Lung microvascular endothelial cell (primary cell): ENCODE measurements at regions not wholly inside any gene's neighbourhood (a gene's known extent, or its start where the extent isn't known, plus 50 kb on each side); places are given as distances from the start of the nearest gene placed in this dataset.
"Not testable (repeated sequence)": the region's sequence is repeated elsewhere in the genome, so short reads cannot be mapped to it uniquely, and the experiment has no call there.

Experiments used
- DNase-seq, 2 donors: peaks; one replicate each; pipeline versions ENCODE4 v3.0.0 to v3.0.0-alpha.2; 2010; ENCODE audit warnings: low read depth in 2 of 2

DNA sequence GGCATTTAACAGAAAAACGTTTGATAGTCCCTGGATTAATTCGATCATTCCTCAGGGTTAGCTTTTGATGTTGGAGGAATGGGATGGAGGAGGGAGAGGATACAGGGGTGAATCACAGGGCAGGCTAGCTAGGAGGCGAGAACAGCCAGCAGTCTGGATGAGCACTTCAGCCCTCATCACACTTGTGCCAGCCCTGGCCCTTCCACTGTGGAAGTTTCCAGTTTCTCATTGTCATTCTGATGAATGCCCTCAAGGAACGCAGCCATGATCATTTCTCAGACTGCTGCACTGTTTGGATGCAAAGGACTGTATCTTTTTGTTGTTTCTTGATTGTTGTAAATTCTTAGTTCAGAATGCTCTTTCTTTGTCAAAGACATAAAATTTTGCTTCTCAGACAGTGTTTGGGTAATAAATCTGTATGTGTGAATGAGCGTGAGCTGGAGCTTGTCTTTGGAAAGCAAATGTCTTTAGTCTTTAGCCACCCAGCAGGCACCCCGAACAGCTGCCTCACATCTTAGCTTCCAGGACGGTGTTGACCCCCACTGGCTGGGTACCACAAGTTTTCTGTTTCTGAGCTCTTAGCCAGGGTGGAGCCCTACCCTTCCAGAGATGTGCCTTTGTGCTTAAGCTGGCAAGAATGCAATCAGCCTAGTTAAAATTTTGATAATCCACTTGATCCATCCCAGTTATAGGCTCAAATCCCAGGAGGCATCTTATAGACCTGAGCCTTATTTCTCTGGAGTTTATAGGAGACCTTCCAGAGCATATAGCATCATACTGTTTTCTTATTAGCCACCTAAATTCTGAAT, 121.1 kb downstream of the PDCD6IP start:
- DNase-seq, result no peak

DNA sequence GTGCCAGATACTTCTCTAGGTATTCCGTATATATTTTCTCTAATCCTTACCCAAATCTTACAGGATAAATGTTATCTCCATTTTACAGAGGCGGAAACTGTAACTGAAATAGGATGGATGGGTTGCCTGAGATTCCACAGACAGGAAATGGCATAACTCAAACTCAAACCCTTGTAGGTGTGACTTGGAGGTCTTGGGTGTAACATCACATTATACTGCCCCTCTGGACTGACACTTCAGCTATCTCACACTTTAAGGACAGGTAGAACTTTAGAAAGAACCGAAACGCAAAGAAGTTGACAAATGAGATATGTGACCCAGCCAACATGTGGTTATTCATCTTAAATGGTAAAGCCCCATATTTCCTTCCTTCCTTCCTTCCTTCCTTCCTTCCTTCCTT, 122.1 kb downstream of the PDCD6IP start:
- DNase-seq, result no peak

DNA sequence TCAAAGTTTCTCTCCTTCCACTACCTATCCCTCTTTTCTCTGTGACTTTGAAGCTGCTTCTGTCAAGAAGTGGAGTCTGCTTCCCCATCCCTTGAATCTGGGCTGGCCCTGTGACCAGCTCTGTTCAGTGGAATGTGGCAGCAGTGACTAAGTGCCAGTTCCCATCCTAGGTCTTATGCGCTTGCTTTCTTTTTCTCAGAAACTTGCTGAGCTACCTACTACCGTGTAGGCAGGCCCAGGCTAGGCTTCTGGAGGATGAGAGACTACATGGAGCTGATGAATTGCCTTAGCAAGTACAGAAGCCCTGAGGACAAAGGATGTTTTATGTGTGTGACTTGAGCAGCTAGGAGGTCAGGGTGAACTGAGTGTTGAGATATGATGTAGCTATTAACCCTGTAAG, 123.2 kb downstream of the PDCD6IP start:
- DNase-seq, result no peak

DNA sequence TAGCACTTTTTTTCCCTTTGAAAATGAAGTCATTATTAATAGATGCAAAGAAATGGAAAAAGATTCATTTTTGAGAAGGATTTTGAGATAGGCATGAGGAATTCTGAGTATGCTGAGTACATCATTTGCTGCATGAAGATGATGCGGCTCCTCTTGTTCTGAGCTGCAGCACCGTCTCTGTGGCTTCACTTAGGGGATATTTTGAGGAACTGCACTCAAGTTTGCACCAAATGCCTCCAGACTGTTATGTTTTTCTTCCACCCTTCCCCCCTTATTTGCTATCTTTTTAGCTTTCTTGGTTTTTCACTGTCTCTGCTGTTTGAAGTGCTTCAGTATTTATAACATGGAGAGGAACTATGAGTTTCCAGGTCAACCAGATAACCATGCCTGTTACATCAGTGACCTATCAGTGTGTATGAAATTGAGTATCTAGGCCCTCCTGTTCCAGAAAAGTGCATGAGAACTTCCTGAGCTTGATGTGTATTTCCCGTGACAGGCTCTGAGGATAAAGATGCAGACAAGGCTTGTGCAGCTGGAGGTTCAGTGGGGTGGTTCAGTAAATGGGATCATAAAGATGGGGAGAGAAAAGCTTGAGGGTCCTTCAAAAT, 128.7 kb downstream of the PDCD6IP start:
- DNase-seq, result no peak

DNA sequence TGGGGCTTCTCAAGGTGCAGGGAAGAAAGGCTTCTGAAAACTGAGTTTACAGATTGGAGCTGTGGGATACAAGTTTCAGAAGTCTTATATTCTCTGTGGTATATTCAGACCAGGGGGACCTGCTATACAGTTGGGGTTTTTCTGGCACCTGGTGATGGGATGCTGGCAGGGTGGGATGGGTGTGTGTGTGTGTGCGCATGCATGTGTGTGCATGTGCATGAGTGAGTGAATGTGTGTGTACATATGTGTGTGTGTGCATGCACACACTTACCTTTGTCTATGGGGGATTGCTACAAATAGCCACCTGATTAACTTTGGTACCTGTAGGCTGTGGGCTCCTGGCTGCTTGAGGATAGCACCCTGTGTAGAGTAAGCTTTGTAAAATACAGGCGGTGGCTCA, 131.4 kb downstream of the PDCD6IP start:
- DNase-seq, result no peak

DNA sequence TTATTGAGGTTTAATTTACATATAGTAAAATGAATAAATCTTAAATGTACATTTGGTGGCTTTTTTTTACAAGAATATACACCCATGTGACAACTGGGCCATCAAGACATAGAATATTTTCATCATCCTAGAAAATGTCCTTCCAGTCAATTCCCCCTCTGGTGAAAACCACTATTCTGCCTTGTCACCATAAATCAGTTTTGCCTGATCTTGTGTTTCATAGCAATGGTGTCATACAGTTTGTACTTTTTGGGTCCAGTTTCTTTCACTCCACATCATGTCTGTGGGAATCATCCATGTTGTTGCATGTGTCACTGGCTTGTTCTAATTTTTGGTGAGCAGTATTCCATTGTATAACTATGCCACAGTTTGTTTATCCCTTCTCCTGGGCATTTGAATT, 133.1 kb downstream of the PDCD6IP start:
- DNase-seq, result no peak

DNA sequence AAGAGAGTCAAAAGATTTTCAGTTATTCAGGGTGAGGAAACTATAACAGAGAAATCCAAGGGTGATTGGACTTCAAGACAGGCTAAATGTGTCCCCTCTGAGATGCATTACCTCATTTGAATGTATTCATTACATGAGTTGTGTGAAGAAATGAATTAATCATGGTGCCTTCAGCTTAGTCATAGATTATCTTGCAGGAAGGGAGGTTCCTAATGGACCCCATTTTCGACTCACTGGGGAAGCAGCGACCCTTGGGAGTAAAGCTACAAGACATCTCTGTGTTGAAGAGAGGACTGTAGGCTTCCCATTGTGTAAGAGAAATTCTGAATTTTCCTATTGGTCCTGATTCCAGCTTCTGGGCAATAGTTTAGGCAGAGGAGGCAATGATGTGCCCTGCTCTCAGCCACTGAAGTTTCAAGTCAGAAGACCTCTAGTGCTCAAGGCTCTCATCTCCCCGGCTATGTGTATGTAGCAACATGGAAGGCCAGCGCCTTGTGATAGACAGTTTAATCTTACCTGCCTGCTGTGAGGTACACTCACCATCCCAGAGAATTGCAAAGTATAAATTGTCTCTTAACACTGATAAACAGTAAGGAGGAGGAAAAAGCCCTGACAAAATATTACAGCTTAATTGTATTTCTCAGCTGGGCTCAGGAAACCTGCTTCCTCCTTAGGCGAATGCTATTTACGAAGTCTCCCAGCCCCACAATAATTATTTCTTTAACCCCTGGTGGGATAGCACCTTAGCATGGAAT, 133.8 kb downstream of the PDCD6IP start:
- DNase-seq, result no peak

DNA sequence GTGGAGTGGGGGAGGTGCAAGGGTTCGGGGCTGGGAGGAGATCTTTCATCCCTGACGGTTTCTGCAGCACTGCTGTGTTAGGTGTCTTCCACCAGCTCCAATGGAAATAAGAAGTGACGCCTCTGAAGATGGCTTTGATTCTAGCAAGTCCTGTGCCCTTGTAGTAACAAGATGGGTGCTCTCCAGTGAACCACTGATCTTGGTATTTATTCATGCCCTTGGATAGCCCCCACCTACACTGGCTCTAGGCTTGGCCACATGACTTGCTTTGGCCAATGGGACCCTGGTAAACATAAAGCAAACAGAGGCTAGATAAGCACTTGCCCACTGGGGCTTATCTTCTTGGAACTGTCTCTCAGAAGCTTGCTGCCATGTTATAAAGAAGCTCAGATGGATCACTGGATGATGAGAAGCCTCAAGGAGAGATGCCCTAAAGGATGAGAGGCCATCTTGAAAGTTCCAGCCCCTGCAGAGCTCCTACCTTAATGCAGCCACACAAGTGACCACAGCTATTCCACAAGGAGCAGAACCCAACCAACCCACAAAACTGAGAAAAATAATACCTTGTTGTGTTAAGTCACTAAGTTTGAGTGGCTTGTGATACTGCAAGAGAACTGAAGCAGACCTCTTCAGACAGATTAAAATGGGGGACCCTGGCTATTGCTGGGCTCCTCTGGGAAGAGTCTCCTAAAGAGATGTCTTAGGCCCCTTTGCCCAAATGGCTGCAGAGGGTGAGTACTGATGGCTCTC, 137.9 kb downstream of the PDCD6IP start:
- DNase-seq, result no peak

DNA sequence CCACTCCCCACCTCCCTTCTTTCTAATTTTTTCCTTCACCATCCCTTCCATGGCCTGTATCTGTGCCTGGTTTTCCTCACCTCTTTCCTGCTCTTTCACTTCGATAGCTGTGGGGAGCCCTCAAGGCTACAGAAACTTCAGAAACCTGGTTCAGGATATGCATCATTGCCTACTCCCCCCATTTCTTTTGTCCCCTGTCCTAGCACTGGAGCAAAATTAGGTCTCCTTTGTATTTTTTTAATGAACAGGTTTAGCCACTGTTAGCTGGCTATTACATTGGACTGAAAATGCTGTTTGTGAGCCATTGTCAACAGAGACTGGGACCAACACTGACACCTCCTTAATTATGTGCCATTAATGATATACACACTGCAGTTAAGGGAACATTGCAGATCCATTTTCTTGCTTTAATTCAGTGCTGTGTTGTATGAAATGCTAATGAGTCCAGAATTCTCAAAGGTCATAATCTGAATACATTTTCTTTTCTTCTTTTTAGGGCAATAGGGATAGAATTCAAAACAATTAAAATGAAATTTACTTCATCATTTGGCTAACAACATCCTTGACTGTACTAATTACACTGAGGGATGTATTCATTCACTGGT, 138.6 kb downstream of the PDCD6IP start:
- DNase-seq, result no peak

DNA sequence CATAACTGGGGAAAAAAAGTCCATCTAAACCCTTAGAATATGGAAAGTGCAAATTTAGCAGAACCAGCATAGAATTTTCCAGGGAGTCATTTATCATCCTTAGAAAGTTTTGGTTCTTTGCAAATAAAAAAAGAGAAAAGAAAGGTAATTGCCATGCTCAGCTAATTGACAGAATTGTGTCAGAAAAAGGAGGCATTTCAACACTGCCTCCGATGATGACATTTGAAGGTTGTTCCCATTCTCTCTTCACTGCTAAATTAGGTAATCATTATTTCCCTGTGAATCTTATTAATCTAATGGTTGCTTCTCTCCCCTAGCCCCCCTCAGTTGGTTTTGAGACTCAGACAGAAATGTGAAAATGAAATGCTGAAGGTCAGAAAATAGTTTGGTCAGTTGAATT, 139.2 kb downstream of the PDCD6IP start:
- DNase-seq, result no peak

DNA sequence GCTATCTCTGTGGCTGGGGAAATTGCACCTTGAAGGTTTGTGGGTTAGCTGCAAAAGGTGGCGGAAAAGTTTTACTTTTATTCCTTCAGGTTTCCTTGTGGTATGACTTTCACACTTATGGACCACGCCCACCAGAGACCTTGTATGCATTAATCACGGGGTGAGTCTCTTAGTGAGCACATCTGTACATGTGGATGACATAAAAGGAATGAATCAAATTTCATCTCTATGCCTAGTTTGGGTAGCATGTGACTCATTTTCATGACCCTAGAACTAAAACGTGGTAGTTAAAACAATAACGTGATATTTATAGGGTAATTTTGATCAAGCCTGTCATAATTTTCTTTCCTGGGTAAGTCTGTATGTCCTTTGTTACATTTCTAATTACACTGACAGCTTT, 141.7 kb downstream of the PDCD6IP start:
- DNase-seq, result no peak

DNA sequence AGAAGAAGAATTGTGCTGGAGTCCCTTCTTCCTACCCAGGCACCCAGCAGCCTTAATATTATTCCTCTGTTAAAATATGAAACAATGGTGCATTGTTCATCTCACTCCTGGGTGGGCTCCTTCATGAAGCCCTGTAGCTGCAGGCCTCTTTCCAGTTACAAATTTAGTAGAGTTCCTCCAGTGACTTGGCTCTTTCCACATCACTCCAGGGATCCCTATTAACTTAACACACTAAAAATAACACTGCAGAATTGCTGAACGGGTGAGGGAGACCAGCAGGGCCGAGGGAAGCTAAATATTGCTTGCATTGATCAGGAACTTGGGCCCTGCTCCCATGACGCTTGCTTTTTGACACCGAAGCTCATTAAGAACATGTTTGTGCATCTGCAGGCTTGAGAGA, 142.3 kb downstream of the PDCD6IP start:
- no peak for DNase-seq

DNA sequence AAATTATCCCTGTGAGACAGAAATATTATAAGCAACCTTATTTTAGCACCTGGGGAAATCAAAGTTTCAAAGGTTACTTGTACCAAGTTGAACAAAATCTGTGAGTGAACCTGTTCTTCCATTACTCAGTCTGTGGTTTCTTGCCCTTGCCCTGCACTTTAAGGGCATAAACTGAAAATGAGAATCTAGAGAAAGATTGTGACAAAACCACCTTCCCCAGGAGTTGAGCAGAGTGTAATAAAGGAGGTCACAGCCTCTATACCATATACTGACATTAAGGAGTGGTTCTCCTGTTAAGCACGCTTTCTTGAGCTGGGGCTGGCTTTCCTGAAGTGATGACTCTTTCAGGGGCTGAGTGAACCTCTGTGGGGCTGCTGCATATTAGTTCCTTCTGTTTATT, 143.4 kb downstream of the PDCD6IP start:
- DNase-seq, result no peak

DNA sequence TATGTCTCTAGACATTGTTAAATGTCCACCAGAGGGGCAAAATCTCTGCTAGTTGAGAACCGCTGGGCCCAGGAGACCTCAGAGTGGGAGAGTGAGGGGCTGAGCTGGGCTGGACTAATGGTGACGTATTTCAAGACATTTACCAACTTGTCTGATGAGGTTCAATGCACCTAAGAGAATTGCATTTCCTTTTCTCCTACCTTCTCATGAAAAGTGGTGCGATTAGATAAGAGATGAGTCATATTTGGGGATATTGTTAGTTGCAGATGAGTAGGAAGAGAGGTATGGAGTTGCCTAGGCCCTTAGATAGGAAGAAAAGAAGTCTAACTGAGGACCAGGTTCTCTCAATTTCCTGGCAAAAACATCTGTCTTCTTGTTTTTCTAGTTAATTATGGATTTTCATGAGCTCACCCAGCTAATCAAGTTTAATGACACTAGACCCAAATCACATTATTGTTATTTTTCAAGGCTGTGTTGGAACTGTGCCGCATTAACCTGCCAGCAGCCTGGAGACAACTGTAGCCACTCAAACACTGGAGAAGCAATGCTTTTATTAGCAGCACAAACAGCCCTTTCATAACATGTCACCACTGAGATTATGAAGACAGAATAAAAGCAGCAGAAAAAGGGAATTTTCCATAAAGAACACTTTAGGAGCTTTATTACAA, 144.2 kb downstream of the PDCD6IP start:
- DNase-seq, result no peak

DNA sequence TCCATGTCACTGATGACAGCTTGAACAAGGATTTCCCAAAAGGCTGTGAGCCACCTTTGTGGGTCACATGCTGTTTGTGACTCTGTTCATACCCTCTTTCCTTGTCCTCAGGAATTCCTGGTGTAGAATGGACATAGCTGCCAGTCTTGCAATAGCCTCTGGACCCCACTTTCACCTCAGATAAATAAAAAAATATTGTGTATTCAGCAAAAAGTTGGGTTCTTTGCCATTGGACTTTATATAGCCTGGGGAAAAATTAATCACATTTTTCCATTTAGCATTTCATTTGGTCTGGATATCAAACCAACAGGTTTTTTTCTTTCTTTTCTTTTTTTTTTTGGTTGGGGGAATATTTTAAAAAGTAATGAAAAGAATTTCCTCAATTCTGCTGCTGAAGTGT, 144.8 kb downstream of the PDCD6IP start:
- DNase-seq, result no peak

DNA sequence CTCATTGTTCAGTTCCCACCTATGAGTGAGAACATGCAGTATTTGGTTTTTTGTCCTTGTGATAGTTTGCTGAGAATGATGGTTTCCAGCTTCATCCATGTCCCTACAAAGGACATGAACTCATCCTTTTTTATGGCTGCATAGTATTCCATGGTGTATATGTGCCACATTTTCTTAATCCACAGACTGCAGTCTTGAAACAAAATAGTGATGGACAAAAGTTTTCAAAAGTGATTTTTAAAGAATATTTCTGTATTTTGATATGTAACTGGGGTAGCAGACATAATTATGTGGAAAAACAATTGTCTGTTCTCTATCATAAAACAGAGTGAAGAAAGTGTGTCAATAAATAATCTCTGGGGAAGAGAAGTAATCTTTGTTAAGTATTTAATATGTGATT, 148.2 kb downstream of the PDCD6IP start:
- not testable (repeated sequence) for DNase-seq

DNA sequence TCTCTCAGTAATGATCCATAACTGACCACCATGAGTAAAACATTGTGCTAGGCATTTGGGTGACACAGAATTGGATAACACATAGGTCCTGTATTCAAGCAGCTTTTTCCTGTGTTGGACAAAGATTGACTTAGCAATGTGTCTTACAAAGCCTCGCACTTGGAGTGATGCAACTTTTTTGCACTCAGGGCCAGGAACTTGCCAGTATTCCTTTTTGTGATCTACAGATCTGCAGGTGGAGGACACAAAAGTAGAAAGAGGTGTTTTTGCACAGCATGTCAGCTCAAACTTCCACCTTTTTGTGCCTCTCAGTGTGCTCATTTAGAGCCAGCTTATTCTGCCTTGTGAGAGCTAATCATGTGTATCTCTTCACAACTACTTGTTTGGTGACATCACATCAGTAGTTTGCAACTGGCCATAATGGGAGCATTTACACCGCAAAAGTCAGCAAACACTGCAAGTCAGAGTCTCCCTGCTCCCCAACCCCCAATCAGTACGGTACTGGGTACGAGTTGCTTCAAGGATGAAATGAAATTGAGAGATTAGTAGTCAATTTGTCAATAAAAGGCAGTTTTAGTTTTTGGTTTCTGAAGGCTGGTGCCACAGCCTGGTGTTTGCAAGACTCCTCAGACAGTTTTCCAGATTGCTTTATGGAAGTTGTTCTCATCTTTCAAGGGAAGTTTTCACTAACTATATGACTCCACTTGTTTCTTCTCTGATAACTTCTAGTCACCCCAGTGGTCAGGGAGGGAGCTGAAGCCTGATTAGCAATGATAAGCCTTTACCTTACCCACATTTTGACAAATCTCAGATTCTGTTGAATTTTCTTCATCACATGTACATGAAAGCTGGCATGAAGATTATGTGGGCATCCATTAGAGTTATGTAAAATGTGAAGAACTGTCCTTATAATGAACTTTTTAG, 149.1 kb downstream of the PDCD6IP start:
- no peak for DNase-seq

DNA sequence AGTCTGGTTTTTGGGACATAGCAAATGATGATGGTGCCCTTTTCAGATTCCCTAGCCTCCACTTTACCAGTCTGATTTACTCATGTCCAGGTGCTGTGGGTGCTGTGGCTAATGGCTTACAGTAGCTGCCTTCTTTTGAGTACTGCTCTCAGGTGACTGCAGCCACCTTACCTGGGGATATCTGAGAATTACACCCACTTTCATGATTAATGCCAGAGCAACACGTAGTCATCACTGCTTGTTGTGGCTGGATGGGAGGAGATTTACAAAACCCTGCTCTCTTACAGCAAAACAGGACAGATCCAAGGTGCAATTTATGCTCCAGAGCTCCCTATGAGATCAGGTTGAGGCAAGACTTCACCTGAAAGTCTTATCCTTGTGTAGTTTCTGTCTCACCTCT, 150.6 kb downstream of the PDCD6IP start:
- no peak for DNase-seq

DNA sequence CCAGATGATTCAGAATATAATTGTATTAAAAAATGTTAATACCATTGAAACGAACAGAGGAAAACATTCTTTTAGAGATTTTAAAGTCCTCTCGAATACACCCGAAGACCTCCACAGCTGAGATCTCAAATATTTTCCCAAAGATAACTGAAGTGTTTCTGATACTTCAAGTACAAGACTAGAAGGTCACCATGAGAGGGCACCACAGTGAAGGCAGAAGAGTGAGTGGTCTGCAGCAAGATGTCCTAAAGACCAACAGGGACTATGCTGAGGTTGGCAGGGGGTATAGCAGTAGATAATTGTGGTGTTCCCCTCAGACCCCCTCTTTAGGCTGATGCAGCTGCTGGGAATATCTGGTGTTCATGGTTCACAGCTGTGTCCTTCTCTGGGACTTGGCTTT, 156.5 kb downstream of the PDCD6IP start:
- no peak for DNase-seq

DNA sequence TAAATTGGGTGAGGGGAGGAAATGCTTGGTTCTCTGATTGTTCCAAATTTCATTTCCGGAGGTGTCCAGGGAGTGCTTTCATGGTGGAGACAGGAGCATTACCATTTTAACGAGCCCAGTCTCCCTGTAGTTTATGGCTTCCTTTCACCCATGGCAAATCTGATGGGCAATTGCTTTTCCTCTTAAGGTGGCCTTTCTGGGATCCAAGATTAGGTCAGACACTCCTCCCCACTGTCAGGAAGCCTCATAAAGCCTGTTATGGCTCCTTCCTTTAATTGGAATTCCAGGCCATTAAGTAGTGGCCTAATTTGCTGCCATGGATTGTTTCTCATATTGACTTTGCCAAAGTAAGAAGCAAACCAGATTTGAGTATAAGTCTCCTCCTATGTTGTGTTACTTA, 157.8 kb downstream of the PDCD6IP start:
- no peak for DNase-seq
